Endothelial cell of umbilical vein (primary cell): ENCODE measurements at regions not wholly inside any gene's neighbourhood (a gene's known extent, or its start where the extent isn't known, plus 50 kb on each side); places are given as distances from the start of the nearest gene placed in this dataset.

Experiments
- BruUV-seq: library from RNA; stranded (reverse); fragments of 400-500 nt; replicated peaks from 2 replicates; lab custom pipeline; 2021; lab: Mats Ljungman, UMichigan
- CTCF ChIA-PET: fragments of 300-600, 350-600 bp; sonication (Branson Sonifier 250); formaldehyde crosslinking; loops from one replicate; lab custom pipeline; 2021; ENCODE audit warnings: antibody characterized with exemption, inconsistent platforms; lab: Charles Lee
- POLR2A ChIA-PET: fragments of 300-600, 350-600 bp; sonication (Branson Sonifier 250); formaldehyde crosslinking; loops from one replicate; lab custom pipeline; 2021; ENCODE audit warnings: antibody characterized with exemption, inconsistent platforms; lab: Charles Lee
- DNase-seq: peaks from one replicate; pipeline ENCODE4 v3.0.0-alpha.2; 2011; ENCODE audit warnings: low read depth, low spot score
- FAIRE-seq: peaks from 2 replicates; lab custom pipeline; 2011; peaks lifted over from hg19 to GRCh38; lab: Jason Lieb, UNC
- H2AFZ ChIP-seq: 2 replicates; pipeline ENCODE4 v1.6.0; 2012; ENCODE audit warnings: low read depth, low read length, control low read depth, inconsistent platforms
- H3K27ac ChIP-seq: 2 replicates; pipeline ENCODE4 v1.5.1; 2011; ENCODE audit warnings: low read depth, mild to moderate bottlenecking, control low read depth, low read length, moderate library complexity; ENCODE audit not compliant: insufficient read depth
- H3K27me3 ChIP-seq, 2 experiments: 2 replicates each; pipeline versions ENCODE4 v1.6.0 to v1.6.1; 2011; ENCODE audit warnings: low read length in 2 of 2, mixed read lengths in 1 of 2; ENCODE audit not compliant: control insufficient read depth in 2 of 2, insufficient read depth in 2 of 2
- H3K36me3 ChIP-seq, 2 experiments: 2 replicates in 1 of 2; 3 replicates in 1 of 2; pipeline ENCODE4 v1.5.1; 2011; ENCODE audit warnings: low read length in 2 of 2, mild to moderate bottlenecking in 1 of 2, moderate library complexity in 1 of 2; ENCODE audit not compliant: control insufficient read depth in 2 of 2, insufficient read depth in 2 of 2; ENCODE audit errors: extremely low read depth in 1 of 2
- H3K4me1 ChIP-seq: 3 replicates; pipeline ENCODE4 v1.5.1; 2011; ENCODE audit warnings: mild to moderate bottlenecking, low read length; ENCODE audit not compliant: control insufficient read depth, insufficient read depth; ENCODE audit errors: extremely low read depth
- H3K4me2 ChIP-seq: 2 replicates; pipeline ENCODE4 v1.6.1; 2011; ENCODE audit warnings: low read length, control low read depth, mixed read lengths; ENCODE audit not compliant: insufficient read depth
- H3K4me3 ChIP-seq, 3 experiments: fragments of 200-600 bp in 1 of 3; sonication (generic), shearing (Covaris generic) in 1 of 3; replicated peaks in 1 of 3; 2 replicates each; pipeline ENCODE4 v1.5.1; 2011 to 2016; ENCODE audit warnings: control low read depth in 3 of 3, low read length in 3 of 3, mild to moderate bottlenecking in 2 of 3, inconsistent platforms in 1 of 3, low read depth in 1 of 3, moderate library complexity in 1 of 3; ENCODE audit not compliant: insufficient read depth in 1 of 3
- H3K79me2 ChIP-seq: 2 replicates; pipeline ENCODE4 v1.6.0; 2012; ENCODE audit warnings: low read length, inconsistent platforms; ENCODE audit not compliant: control insufficient read depth, insufficient read depth
- H3K9ac ChIP-seq: replicated peaks from 2 replicates; pipeline ENCODE3; 2011; ENCODE audit warnings: low read length, control low read depth; ENCODE audit not compliant: insufficient read depth; ENCODE audit errors: extremely low read depth
- H3K9me1 ChIP-seq: replicated peaks from 3 replicates; pipeline ENCODE4 v1.6.0; 2011; ENCODE audit warnings: mild to moderate bottlenecking, low read length; ENCODE audit not compliant: control insufficient read depth, insufficient read depth; ENCODE audit errors: extremely low read depth
- H3K9me3 ChIP-seq: replicated peaks from 2 replicates; pipeline ENCODE4 v1.5.1; 2012; ENCODE audit warnings: low read length, inconsistent platforms; ENCODE audit not compliant: control insufficient read depth, insufficient read depth
- H4K20me1 ChIP-seq: replicated peaks from 2 replicates; pipeline ENCODE3; 2011; ENCODE audit warnings: mild to moderate bottlenecking, low read length; ENCODE audit not compliant: control insufficient read depth, insufficient read depth; ENCODE audit errors: extremely low read depth
- CTCF ChIP-seq, 2 donors: IDR thresholded peaks; 1 replicate in 1 of 2; 2 replicates in 1 of 2; pipeline ENCODE4 v1.5.1; 2011; ENCODE audit warnings: low read length in 2 of 2, mild to moderate bottlenecking in 2 of 2, moderate library complexity in 2 of 2, control low read depth in 1 of 2, inconsistent platforms in 1 of 2, low read depth in 1 of 2; ENCODE audit not compliant: insufficient read depth in 1 of 2; ENCODE audit errors: extremely low read depth in 1 of 2
- EZH2 ChIP-seq: IDR thresholded peaks from 2 replicates; pipeline ENCODE4 v1.6.1; 2012; ENCODE audit warnings: borderline replicate concordance, low read depth, mild to moderate bottlenecking, moderate library complexity, low read length, inconsistent platforms; ENCODE audit not compliant: severe bottlenecking
- FOS ChIP-seq: IDR thresholded peaks from 2 replicates; pipeline ENCODE4 v1.6.1; 2011; ENCODE audit warnings: mild to moderate bottlenecking, low read length, moderate library complexity, borderline replicate concordance; ENCODE audit not compliant: insufficient read depth
- GATA2 ChIP-seq: IDR thresholded peaks from 2 replicates; pipeline ENCODE4 v1.7.0; 2011; ENCODE audit warnings: low read depth, mild to moderate bottlenecking, moderate library complexity, mixed read lengths, low read length; ENCODE audit not compliant: insufficient read length, insufficient read depth
- JUN ChIP-seq: IDR thresholded peaks from 2 replicates; pipeline ENCODE4 v1.6.1; 2011; ENCODE audit warnings: borderline replicate concordance, low read depth; ENCODE audit not compliant: insufficient read length, insufficient read depth
- MAX ChIP-seq: IDR thresholded peaks from 2 replicates; pipeline ENCODE4 v1.6.1; 2011; ENCODE audit not compliant: insufficient read depth, insufficient read length
- MYC ChIP-seq: IDR thresholded peaks from one replicate; pipeline ENCODE4 v1.6.1; 2011; ENCODE audit warnings: mild to moderate bottlenecking, low read depth, low read length
- POLR2A ChIP-seq: IDR thresholded peaks from 2 replicates; pipeline ENCODE4 v1.6.1; 2012; ENCODE audit warnings: low read depth, mild to moderate bottlenecking, control low read depth, low read length
- POLR2AphosphoS5 ChIP-seq: IDR thresholded peaks from 2 replicates; pipeline ENCODE4 v1.6.1; 2012; ENCODE audit warnings: low read depth, mild to moderate bottlenecking, control low read depth, low read length, moderate library complexity; ENCODE audit not compliant: insufficient read depth
- dilution Hi-C: fragments of 300-500 bp; cut with MboI; formaldehyde crosslinking; loops from one replicate; pipeline ENCODE4 v1.15.0; 2019; ENCODE audit warnings: low sequenced_read_pairs; ENCODE audit not compliant: extremely low pct_ligation_motif_present
- intact Hi-C: fragments of 100-400 bp; cut with micrococcal nuclease; formaldehyde crosslinking; loops from one replicate; pipeline ENCODE4 v1.10.0; 2022

- Histone ChIP-seq H3K9me1 (no peaks in the 10 kb centered on the region), H3K4me1 (peaks cover 11% of the 10 kb centered on the region), H3K9me3 (no peaks in the 10 kb centered on the region), H2AFZ (no peak overlapping the region), H3K36me3 (no peaks in the 10 kb centered on the region), H3K27ac (no peak overlapping the region), H3K9ac (no peak overlapping the region), H4K20me1 (no peaks in the 10 kb centered on the region), H3K4me2 (no peak overlapping the region), H3K4me3 (no peak overlapping the region), H3K79me2 (no peaks in the 10 kb centered on the region), H3K27me3 (no peaks in the 10 kb centered on the region)
- ChIA-PET CTCF (no interaction called here), POLR2A (no interaction called here)
- DNase-seq: no peak
- BruUV-seq: no TSS peak
- intact Hi-C loops: no loop called here
- dilution Hi-C loops: no loop called here
- TF ChIP-seq FOS: no peak
- no peak for TF ChIP-seq MAX
- no peak for TF ChIP-seq CTCF (IDR thresholded peaks at IDR 0.05; ENCODE audit: extremely low read depth in 1 of 2, insufficient read depth in 1 of 2, low read depth in 1 of 2, low read length in 2 of 2)
- no peak for TF ChIP-seq GATA2
- TF ChIP-seq POLR2A: no peak
- no peak for TF ChIP-seq MYC
- no peak for FAIRE-seq
Observed at GRCh38 chr13:68745502-68745901, 1362.1 kb upstream of the ATXN8OS start.

DNA sequence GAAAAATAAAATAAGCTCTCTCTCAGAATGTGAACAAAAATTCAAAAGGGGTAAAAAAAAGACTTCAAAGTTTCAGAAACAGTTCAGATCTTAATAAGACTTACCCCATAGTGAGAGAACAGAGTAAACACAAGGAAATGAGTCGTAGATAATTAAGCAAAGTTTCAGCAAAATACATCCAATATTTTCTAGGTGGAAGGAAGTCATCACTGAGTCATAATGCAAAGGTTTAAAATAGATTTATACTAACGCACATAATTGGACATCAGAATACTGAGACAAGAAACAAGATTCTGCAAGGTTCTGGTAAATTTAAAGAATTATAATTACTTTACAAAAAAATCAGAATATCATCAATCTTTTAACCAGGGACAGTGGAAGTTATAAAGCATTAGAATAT, 1370.7 kb upstream of the ATXN8OS start:
- intact Hi-C loops: no loop called here
- BruUV-seq: no TSS peak
- H3K79me2 ChIP-seq: no peaks in the 10 kb centered on the region
- H3K4me1 ChIP-seq: peaks cover 10% of the 10 kb centered on the region
- DNase-seq (peak; percentile 31), FAIRE-seq (peak; percentile 70)
- no peak overlapping the region for H3K4me3 ChIP-seq
- H4K20me1 ChIP-seq: no peaks in the 10 kb centered on the region
- H2AFZ ChIP-seq: no peak overlapping the region
- H3K9me1 ChIP-seq: no peaks in the 10 kb centered on the region
- H3K27me3 ChIP-seq: no peaks in the 10 kb centered on the region
- H3K36me3 ChIP-seq: no peaks in the 10 kb centered on the region
- no peak overlapping the region for H3K9ac ChIP-seq
- POLR2A ChIA-PET: no interaction called here
- CTCF ChIA-PET: no interaction called here
- no peaks in the 10 kb centered on the region for H3K9me3 ChIP-seq
- H3K4me2 ChIP-seq: peak overlapping the region; percentile 78
- peak overlapping the region; percentile 11 for H3K27ac ChIP-seq
- peak; percentile 43 for TF ChIP-seq JUN
- no peak for TF ChIP-seq MYC
- TF ChIP-seq POLR2AphosphoS5: no peak
- peak; percentile 85 for TF ChIP-seq FOS
- no peak for TF ChIP-seq EZH2
- dilution Hi-C loops: no loop called here
